ENCODE measurements at regions not wholly inside any gene's neighbourhood (a gene's known extent, or its start where the extent isn't known, plus 50 kb on each side); places are given as distances from the start of the nearest gene placed in this dataset.

GRCh38 chr17:15031975-15032374, 233.2 kb downstream of the PMP22 start:
- TF ChIP-seq CTCF (IDR thresholded peaks at IDR 0.05; ENCODE audit: low read length) (no peak), EZH2 (optimal IDR thresholded peaks at IDR 0.05; ENCODE audit: low read depth, low read length) (no peak), EZH2phosphoT487 (IDR thresholded peaks at IDR 0.05; ENCODE audit: low read length) (no peak)
